GM18511 (cell line): ENCODE measurements at regions not wholly inside any gene's neighbourhood (a gene's known extent, or its start where the extent isn't known, plus 50 kb on each side); places are given as distances from the start of the nearest gene placed in this dataset.
"Not testable (repeated sequence)": the region's sequence is repeated elsewhere in the genome, so short reads cannot be mapped to it uniquely, and the experiment has no call there.

Experiments
- ATAC-seq: cut with Tn5 transposase; IDR thresholded peaks from one replicate; pipeline ENCODE4 v1.9.1; 2021; ENCODE audit warnings: mild to moderate bottlenecking, moderate library complexity; ENCODE audit not compliant: unreplicated experiment

GRCh38 chr6:67458265-67458664 is 1176.8 kb upstream of the ADGRB3 start:
- no peak for ATAC-seq

- no peak for ATAC-seq
These were observed 1183.2 kb upstream of the ADGRB3 start for GRCh38 chr6:67451874-67452273.

GRCh38 chr6:67450641-67451040 is 1184.4 kb upstream of the ADGRB3 start:
- ATAC-seq = peak; percentile 86

GRCh38 chr6:67449602-67450001 is 1185.5 kb upstream of the ADGRB3 start:
- ATAC-seq = no peak

DNA sequence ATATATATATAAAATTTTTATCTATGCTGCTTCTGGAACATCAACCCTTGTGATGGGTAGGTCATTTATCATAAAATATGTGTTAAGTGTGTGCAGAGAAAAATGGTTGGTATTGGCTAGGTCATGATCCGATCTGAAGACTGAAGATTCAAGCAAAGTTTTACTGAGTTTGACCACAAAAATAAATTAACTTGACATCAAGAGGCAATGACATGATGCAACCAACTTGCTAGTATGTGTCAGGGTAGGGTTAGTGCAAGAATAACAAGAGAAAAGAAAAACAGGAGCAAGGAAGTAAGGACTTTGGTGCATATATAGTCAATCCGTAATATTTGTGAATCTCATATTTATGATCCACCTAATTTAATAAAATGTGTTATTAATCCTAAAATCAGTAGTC is 1202.0 kb upstream of the ADGRB3 start:
- no peak for ATAC-seq

GRCh38 chr6:67431076-67431475 is 1204.0 kb upstream of the ADGRB3 start:
- no peak for ATAC-seq

- not testable (repeated sequence) for ATAC-seq
These were observed 1208.4 kb upstream of the ADGRB3 start for GRCh38 chr6:67426686-67427085.

DNA sequence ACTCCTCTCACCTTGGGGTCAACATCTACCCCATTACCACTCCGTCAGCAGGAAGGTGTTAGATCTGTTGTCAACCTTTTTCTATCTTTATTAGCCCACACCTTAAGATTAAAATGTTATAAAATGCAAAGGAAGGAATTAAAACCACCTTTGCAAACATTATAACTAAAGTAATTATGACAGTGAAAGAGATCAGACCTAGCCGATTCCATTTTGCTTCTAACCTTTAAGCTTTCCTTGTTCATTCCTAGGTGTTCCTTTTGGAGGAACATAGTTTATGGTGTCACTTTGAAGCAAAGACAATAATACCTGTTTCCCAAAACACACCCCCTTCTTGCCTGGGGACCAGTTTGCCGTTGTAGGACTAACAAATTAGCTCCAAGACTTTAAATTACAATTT is 1223.0 kb upstream of the ADGRB3 start:
- no peak for ATAC-seq

DNA sequence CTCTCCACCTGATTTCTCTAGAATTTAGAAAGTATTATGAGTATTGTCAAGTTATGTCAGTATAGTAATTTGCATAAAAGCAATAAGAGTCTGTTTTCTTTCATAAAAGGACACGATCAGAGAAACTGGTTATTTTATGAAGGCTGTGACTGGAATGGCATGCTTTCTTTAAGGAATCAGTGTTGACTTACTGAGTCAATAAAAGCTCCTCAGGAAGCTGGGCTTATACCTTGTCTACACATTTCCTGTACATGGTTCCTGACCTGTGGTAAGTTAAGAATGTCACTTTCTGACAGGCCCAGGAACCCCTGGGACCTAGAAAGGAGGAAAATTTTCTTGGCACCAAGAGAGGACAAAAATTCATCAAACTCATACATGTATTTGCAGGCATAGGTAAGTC is 1224.0 kb upstream of the ADGRB3 start:
- ATAC-seq = no peak

DNA sequence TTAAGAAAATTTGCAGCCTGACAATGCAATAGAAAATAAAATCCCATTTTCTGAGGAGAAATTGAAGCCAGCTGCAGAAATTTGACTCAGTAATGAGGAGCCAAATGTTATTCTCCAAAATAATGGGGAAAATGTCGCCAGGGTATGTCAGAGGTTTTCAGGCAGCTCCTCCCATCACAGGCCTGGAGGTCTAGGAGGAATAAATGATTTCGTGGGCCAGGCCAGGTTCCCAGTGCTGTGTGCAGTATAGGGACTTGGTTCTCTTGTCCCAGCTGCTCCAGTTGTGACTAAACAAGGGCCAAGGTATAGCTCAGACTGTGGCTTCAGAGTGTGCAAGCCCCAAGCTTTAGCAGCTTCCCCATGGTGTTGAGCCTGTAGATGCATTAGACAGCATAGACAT is 1240.8 kb upstream of the ADGRB3 start:
- ATAC-seq = no peak

- no peak for ATAC-seq
These were observed 1241.7 kb upstream of the ADGRB3 start for GRCh38 chr6:67393356-67393755.

- ATAC-seq = no peak
These were observed 1243.1 kb upstream of the ADGRB3 start for GRCh38 chr6:67391955-67392354.

DNA sequence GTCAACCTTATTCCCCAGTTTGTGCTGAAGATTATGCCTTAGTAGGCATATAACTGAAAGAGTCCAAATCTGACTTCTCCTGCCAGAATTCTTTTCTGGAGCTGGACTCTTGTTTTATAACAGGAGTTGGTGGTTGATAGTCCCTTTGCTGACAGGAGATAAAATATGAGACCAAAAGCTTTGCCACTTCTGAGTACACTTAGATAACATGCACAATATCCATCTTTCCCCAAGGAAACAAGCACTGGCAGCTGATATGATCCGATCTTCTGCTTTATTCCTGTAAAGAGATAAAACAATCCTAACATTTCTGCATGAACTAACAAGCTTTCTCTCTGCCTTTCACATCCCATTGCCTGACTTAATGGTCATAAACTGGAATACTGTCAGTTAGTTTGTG is 1265.4 kb upstream of the ADGRB3 start:
- ATAC-seq = no peak

- no peak for ATAC-seq
These were observed 1272.1 kb upstream of the ADGRB3 start for GRCh38 chr6:67362976-67363375.

GRCh38 chr6:67361264-67361663 is 1273.8 kb upstream of the ADGRB3 start:
- no peak for ATAC-seq

- ATAC-seq = no peak
These were observed 1276.8 kb upstream of the ADGRB3 start for GRCh38 chr6:67358241-67358640.

GRCh38 chr6:67353861-67354260 is 1281.2 kb upstream of the ADGRB3 start:
- no peak for ATAC-seq

DNA sequence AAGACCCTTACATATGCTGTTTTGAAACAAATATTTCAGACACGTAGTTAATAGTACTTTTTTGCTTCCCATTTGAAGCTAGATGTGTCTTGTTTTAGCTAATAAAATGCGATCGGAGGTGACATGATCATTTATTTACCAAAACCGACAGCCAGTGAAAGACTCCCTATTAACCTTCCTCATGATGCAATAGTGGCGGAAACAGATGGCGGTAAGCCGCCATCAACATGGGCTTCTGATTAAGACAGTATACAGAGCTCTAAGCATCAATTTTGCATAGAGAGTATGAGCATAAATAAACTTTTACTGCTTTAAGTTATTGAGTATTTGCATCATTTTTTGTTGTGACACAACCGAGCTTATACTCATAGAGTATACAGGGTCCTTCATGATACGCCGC is 1282.4 kb upstream of the ADGRB3 start:
- no peak for ATAC-seq

DNA sequence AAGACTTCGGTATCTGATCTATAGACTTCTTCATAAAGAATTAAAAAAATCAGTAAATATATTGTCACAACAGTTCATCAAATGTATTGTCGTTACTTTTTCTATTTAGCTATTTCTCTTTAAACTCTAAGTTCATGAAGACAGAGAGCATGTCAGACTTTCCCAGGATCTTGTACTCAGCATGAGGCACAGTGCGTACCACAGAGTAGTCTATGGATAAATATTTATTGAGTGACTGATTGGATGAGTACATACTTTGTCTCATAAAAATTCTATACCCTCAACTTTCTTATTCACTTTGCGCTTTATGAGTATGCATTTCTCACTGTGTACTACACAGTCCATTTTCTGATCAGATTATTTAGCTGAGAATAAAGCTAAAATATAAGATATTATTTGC is 1284.4 kb upstream of the ADGRB3 start:
- ATAC-seq = no peak

DNA sequence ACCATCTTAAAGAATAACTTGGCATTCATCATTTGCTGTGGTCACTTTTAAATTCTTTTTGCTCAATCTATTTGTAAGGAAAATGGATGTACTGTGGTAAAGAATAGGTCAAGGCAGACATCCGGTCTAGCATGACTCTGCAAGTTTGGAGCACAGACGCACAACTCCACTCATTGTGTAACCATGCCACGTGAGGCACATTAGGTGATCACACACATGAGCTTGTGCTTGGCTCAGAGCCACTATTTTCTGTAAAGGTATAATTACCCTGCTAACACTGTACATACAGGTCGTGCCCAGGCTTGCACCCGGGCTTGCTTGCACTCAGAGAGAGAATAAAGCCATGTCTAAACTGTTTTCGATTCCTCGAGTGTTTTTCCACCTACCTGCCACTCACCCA is 1289.1 kb upstream of the ADGRB3 start:
- ATAC-seq = no peak

DNA sequence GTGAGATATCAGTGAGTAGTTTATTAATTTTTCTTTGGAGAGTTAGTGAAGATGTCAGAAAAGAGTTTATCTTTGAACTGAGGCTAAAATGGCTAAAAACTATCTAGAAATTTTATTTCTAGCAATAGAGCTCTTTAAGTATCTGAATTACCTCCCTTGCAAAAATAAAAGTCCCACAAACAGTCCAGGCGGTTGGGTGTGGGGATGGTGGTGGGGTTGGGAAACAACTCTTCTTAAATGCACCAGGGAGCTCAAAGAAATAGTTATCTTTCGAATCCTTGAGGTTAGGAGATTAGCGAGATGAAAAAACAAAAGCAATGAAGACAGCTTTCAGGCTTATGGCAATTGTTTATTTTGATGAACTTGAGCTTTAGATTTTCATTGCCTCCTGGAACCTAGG is 1299.1 kb upstream of the ADGRB3 start:
- ATAC-seq = no peak

DNA sequence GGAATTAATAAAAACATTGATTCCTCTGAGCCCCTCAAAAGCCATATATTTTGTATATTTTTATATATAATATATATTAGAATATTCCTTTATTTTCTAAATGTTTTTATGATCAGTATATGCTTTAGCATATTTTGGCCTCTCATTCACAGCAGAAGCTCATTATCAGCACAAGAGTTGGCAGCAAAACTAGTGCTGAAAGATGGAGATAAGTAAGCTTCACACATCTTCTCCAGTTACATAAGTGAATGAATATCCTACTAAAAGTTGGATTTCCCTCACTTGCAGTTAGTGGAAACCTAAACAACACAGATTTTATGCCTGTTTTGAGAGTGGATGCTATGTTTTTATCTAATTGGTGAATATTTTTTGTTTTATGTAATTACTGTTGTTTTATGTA is 1303.8 kb upstream of the ADGRB3 start:
- ATAC-seq = no peak

DNA sequence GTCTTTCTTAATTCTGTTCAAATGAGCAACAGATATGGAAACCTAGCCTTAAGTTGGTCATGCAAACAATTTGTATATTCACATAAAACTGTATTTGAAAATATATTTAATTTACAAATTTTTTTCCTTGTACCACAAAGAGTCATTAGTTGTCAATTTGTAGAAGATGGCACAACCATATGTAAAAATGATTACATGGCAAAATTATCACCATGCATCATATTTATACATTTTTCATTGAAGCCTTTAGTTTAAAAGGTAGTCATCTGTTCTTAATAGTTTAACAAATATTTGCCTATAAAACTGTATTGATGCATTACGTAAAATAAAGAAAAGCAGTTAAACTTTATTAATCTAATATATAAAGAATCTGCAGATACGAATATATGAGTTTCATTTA is 1306.8 kb upstream of the ADGRB3 start:
- ATAC-seq = no peak
